HUES48 (cell line): ENCODE measurements at regions not wholly inside any gene's neighbourhood (a gene's known extent, or its start where the extent isn't known, plus 50 kb on each side); places are given as distances from the start of the nearest gene placed in this dataset.

ENCODE experiments used
- H3K27ac ChIP-seq: one replicate; pipeline ENCODE4 v1.7.0; 2013; ENCODE audit warnings: low read depth, low read length, inconsistent platforms
- H3K27me3 ChIP-seq: 2 replicates; pipeline ENCODE4 v1.6.1; 2013; ENCODE audit warnings: mild to moderate bottlenecking, low read length; ENCODE audit not compliant: control insufficient read depth, insufficient read depth
- H3K36me3 ChIP-seq: 2 replicates; pipeline ENCODE4 v1.6.1; 2013; ENCODE audit warnings: low read length; ENCODE audit not compliant: control insufficient read depth, insufficient read depth
- H3K4me1 ChIP-seq: 2 replicates; pipeline ENCODE4 v1.6.1; 2013; ENCODE audit warnings: mild to moderate bottlenecking, low read length; ENCODE audit not compliant: control insufficient read depth, insufficient read depth
- H3K4me3 ChIP-seq: 2 replicates; pipeline ENCODE4 v1.5.1; 2013; ENCODE audit warnings: mild to moderate bottlenecking, low read depth, low read length
- H3K9ac ChIP-seq: 2 replicates; pipeline ENCODE4 v1.6.1; 2013; ENCODE audit warnings: mild to moderate bottlenecking, low read depth, low read length, moderate library complexity
- H3K9me3 ChIP-seq: 2 replicates; pipeline ENCODE4 v1.6.1; 2013; ENCODE audit warnings: low read length; ENCODE audit not compliant: control insufficient read depth, insufficient read depth

DNA sequence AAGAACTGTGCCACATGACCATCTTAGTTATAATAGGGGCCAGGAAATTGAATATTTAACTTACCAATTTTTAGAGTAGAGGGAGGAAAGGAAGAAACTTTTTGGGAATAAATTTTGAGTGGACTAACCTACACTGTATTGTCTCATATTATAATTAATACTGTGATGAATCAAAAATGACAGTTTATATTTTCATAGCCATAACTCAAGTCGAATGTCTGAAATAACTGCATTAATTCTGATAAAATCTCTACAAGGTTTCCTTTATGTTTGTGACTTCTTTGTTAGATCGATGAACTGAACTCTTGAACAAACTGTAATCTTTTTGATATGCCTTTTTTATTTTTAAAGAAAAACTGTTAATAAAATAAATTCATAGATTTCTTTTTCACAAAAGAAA is 132.8 kb upstream of the DPH6 start:
- Histone ChIP-seq H3K27ac (no peak overlapping the region), H3K27me3 (no peaks in the 10 kb centered on the region), H3K4me3 (no peak overlapping the region), H3K4me1 (peaks cover 21% of the 10 kb centered on the region; the same call in 1 of the 2 replicates), H3K9ac (no peak overlapping the region), H3K9me3 (no peaks in the 10 kb centered on the region), H3K36me3 (no peaks in the 10 kb centered on the region)

GRCh38 chr15:35679186-35679585 is 133.2 kb upstream of the DPH6 start:
- Histone ChIP-seq H3K9me3 (no peaks in the 10 kb centered on the region), H3K27me3 (no peaks in the 10 kb centered on the region), H3K4me3 (no peak overlapping the region), H3K27ac (no peak overlapping the region), H3K9ac (no peak overlapping the region), H3K36me3 (no peaks in the 10 kb centered on the region), H3K4me1 (peaks cover 21% of the 10 kb centered on the region; the same call in 1 of the 2 replicates)

DNA sequence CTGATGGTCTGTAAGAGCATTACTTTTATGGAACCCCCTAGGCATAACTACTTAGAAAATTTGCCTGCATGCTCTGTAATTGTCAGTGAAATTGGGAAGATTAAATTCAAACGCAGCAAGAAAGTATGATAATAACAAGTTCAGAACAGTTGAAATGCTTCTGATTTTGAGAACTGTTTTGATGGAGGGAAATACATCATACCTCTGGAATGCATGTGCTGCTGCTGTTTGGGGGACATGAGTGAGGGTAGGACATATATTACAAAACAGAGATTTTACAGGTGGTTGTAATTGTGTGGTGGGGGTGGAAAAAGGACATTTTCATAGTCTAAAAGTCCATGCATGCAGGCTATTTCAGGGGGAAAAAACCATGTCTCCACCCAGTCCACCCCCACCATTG is 135.0 kb upstream of the DPH6 start:
- peaks cover 15% of the 10 kb centered on the region; the same call in 1 of the 2 replicates for H3K4me1 ChIP-seq
- no peaks in the 10 kb centered on the region for H3K9me3 ChIP-seq
- no peak overlapping the region for H3K4me3 ChIP-seq
- H3K36me3 ChIP-seq = no peaks in the 10 kb centered on the region
- H3K9ac ChIP-seq = no peak overlapping the region
- no peaks in the 10 kb centered on the region for H3K27me3 ChIP-seq
- no peak overlapping the region for H3K27ac ChIP-seq

GRCh38 chr15:35686347-35686746 is 140.4 kb upstream of the DPH6 start:
- Histone ChIP-seq H3K9ac (no peak overlapping the region), H3K4me1 (peaks cover under 1% of the 10 kb centered on the region; the same call in 1 of the 2 replicates), H3K27me3 (no peaks in the 10 kb centered on the region), H3K9me3 (no peaks in the 10 kb centered on the region), H3K27ac (no peak overlapping the region), H3K4me3 (no peak overlapping the region), H3K36me3 (no peaks in the 10 kb centered on the region)

DNA sequence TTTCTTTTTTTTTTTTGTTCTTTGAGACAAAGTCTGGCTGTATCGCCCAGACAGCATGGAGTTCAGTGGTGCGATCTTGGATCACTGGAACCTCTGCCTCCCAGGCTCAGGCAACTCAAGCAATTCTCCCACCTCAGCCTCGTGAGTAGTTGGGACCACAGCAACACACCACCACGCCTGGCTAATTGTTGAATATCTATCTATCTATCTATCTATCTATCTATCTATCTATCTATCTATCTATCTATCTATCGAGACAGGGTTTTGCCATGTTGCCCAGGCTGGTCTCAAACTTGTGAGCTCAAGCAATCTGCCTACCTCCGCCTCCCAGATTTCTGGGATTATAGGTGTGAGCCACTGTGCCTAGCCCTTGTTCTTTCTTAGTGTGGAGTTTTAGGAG is 143.3 kb upstream of the DPH6 start:
- Histone ChIP-seq H3K9ac (no peak overlapping the region), H3K27me3 (no peaks in the 10 kb centered on the region), H3K27ac (no peak overlapping the region), H3K36me3 (no peaks in the 10 kb centered on the region), H3K4me3 (no peak overlapping the region), H3K4me1 (no peaks in the 10 kb centered on the region; the same call in 1 of the 2 replicates), H3K9me3 (no peaks in the 10 kb centered on the region)

DNA sequence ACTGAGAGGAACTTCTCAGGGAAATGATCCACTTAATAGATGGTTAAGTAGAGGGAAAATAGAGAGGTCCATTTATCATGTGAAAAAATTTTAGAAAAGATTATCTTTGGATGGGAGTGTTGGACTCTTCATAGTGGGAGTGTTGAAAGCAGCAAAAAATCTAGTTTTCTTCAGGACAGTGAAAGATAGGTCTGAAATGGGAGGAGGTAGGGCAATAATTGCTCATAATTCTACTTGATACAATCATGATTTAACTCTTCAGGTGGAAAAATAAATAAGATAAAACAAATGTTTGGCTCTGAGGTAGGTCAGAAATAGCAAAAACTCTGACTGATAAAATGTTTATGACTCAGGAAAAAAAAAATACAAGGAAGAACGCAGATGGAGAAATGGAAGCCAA is 144.1 kb upstream of the DPH6 start:
- no peak overlapping the region for H3K4me3 ChIP-seq
- H3K9me3 ChIP-seq = no peaks in the 10 kb centered on the region
- no peaks in the 10 kb centered on the region; the same call in 1 of the 2 replicates for H3K4me1 ChIP-seq
- H3K27me3 ChIP-seq = no peaks in the 10 kb centered on the region
- no peak overlapping the region for H3K9ac ChIP-seq
- H3K27ac ChIP-seq = no peak overlapping the region
- H3K36me3 ChIP-seq = no peaks in the 10 kb centered on the region

DNA sequence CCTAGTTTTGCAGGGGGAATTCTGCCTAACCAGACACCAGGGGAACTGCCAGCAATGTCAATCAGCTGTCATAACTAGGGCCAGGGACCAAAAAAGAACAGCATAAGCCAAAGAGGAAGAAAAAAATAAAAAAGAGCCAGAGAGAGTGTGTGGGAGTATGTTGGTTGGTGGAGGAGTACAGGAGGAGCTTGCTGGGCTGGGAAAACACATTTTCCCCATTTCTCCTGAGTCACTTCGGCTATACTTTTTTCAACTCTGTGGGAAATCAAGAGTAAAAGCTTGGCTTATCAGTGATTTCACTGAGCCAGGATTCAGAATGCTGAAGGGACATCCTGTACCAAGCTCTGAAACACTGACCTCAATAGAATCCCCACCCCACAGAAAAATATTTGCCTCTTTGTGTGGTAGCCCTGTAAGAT is 144.7 kb upstream of the DPH6 start:
- H3K27me3 ChIP-seq = no peaks in the 10 kb centered on the region
- H3K9me3 ChIP-seq = no peaks in the 10 kb centered on the region
- no peaks in the 10 kb centered on the region; the same call in 1 of the 2 replicates for H3K4me1 ChIP-seq
- H3K27ac ChIP-seq = no peak overlapping the region
- H3K9ac ChIP-seq = no peak overlapping the region
- H3K4me3 ChIP-seq = no peak overlapping the region
- no peaks in the 10 kb centered on the region for H3K36me3 ChIP-seq

DNA sequence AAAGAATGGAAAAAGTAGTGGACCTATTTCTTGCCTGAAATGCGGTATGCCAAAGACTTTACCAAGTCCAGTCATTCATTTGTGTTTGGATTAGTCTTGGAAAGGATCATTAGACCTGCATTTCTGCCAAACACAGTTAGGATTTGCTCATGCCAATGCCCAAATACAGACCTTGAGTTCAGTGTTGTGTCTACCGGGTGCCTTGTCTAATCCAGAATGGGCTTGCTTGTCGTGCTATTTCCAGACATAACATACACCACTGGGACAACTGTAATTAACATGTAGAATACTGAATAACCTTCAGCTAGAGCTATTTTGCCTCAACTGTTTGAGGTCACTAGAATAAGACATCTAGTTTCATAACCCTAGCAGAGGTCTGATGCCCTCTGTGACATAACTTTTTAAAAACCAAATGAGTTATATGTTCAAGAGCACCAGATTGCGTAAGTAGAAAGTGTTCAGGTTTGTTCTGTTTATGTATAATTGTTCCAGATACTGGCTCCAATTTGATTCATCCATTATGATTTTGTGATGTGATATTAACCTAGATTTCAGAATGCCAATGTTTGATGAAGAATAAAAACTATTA is 145.3 kb upstream of the DPH6 start:
- Histone ChIP-seq H3K4me3 (no peak overlapping the region), H3K9ac (no peak overlapping the region), H3K36me3 (no peaks in the 10 kb centered on the region), H3K9me3 (no peaks in the 10 kb centered on the region), H3K27ac (no peak overlapping the region), H3K4me1 (no peaks in the 10 kb centered on the region; the same call in 1 of the 2 replicates), H3K27me3 (no peaks in the 10 kb centered on the region)

- Histone ChIP-seq H3K9ac (no peak overlapping the region), H3K9me3 (no peaks in the 10 kb centered on the region), H3K4me3 (no peak overlapping the region), H3K4me1 (peaks cover 7% of the 10 kb centered on the region), H3K27me3 (no peaks in the 10 kb centered on the region), H3K27ac (no peak overlapping the region), H3K36me3 (no peaks in the 10 kb centered on the region)
Measured at GRCh38 chr15:35691891-35692867, 146.2 kb upstream of the DPH6 start.

- no peak overlapping the region for H3K27ac ChIP-seq
- peaks cover 18% of the 10 kb centered on the region for H3K4me1 ChIP-seq
Measured at GRCh38 chr15:35693286-35693685, 147.3 kb upstream of the DPH6 start.

GRCh38 chr15:35693886-35694285 is 147.9 kb upstream of the DPH6 start:
- Histone ChIP-seq H3K4me3 (no peak overlapping the region), H3K4me1 (peaks cover 23% of the 10 kb centered on the region), H3K9me3 (no peaks in the 10 kb centered on the region), H3K27ac (no peak overlapping the region), H3K9ac (no peak overlapping the region), H3K27me3 (no peaks in the 10 kb centered on the region), H3K36me3 (no peaks in the 10 kb centered on the region)

More at GRCh38 chr15:35693286-35693685, 147.3 kb upstream of the DPH6 start:
- Histone ChIP-seq H3K27me3 (no peaks in the 10 kb centered on the region), H3K36me3 (no peaks in the 10 kb centered on the region), H3K4me3 (no peak overlapping the region), H3K9ac (no peak overlapping the region), H3K9me3 (no peaks in the 10 kb centered on the region)
